IMR-90 (cell line): ENCODE measurements at regions not wholly inside any gene's neighbourhood (a gene's known extent, or its start where the extent isn't known, plus 50 kb on each side); places are given as distances from the start of the nearest gene placed in this dataset.

Experiments
- MAFK ChIP-seq: IDR thresholded peaks from 2 replicates; pipeline ENCODE4 v1.6.1; 2012; ENCODE audit warnings: low read depth, low read length, improper control_type of control experiment
- MXI1 ChIP-seq: IDR thresholded peaks from 2 replicates; pipeline ENCODE4 v1.6.1; 2012; ENCODE audit warnings: low read depth, mild to moderate bottlenecking, low read length, moderate library complexity, borderline replicate concordance
- NFE2L2 ChIP-seq: fragments of 150-350 bp; IDR thresholded peaks from 2 replicates; pipeline ENCODE4 v1.6.1; 2016; ENCODE audit warnings: low read depth, mild to moderate bottlenecking, low read length
- TF ChIP-seq, protein P1 (sequence below): conservative IDR thresholded peaks from 2 replicates; pipeline ENCODE4 v1.5.1; 2012; ENCODE audit warnings: mild to moderate bottlenecking, low read depth, low read length, improper control_type of control experiment

GRCh38 chr2:67476809-67477790 lies 80.0 kb downstream of the ETAA1 start (continued):
- TF ChIP-seq, protein P1, sequence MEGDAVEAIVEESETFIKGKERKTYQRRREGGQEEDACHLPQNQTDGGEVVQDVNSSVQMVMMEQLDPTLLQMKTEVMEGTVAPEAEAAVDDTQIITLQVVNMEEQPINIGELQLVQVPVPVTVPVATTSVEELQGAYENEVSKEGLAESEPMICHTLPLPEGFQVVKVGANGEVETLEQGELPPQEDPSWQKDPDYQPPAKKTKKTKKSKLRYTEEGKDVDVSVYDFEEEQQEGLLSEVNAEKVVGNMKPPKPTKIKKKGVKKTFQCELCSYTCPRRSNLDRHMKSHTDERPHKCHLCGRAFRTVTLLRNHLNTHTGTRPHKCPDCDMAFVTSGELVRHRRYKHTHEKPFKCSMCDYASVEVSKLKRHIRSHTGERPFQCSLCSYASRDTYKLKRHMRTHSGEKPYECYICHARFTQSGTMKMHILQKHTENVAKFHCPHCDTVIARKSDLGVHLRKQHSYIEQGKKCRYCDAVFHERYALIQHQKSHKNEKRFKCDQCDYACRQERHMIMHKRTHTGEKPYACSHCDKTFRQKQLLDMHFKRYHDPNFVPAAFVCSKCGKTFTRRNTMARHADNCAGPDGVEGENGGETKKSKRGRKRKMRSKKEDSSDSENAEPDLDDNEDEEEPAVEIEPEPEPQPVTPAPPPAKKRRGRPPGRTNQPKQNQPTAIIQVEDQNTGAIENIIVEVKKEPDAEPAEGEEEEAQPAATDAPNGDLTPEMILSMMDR: peak; percentile 68
- TF ChIP-seq MXI1 (no peak), MAFK (no peak), NFE2L2 (no peak)
